ENCODE measurements at regions not wholly inside any gene's neighbourhood (a gene's known extent, or its start where the extent isn't known, plus 50 kb on each side); places are given as distances from the start of the nearest gene placed in this dataset.

DNA sequence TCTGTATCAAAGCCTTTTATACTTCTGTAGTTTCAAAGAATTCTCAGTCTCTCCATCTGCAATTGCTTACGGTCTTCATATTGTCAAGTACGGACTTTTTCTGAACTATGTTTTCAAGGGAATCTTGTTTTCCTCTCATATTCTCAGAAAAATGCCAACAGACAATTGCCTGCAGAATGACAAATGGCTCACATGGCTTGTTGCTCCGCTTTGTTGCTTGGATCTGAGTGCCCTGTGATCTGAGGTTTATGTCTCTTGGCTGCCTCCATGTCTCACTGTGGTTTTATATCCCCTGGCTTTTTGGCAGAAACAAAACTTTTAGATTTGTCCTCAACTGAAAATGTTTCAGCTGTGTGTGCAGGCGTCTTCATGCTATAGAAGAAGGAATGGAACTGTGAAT, 285.4 kb upstream of the CHD6 start:
- no peak for TF ChIP-seq EZH2 (IDR thresholded peaks at IDR 0.05; ENCODE audit: insufficient read depth, low read length)
- TF ChIP-seq, protein P1, sequence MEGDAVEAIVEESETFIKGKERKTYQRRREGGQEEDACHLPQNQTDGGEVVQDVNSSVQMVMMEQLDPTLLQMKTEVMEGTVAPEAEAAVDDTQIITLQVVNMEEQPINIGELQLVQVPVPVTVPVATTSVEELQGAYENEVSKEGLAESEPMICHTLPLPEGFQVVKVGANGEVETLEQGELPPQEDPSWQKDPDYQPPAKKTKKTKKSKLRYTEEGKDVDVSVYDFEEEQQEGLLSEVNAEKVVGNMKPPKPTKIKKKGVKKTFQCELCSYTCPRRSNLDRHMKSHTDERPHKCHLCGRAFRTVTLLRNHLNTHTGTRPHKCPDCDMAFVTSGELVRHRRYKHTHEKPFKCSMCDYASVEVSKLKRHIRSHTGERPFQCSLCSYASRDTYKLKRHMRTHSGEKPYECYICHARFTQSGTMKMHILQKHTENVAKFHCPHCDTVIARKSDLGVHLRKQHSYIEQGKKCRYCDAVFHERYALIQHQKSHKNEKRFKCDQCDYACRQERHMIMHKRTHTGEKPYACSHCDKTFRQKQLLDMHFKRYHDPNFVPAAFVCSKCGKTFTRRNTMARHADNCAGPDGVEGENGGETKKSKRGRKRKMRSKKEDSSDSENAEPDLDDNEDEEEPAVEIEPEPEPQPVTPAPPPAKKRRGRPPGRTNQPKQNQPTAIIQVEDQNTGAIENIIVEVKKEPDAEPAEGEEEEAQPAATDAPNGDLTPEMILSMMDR (IDR thresholded peaks at IDR 0.05; ENCODE audit: insufficient read depth, low read depth, low read length): no peak
